ENCODE measurements at regions not wholly inside any gene's neighbourhood (a gene's known extent, or its start where the extent isn't known, plus 50 kb on each side); places are given as distances from the start of the nearest gene placed in this dataset.

- 76 to 87% (median 83%) methylated on average over 27 of the region's 27 CpGs for WGBS, 5 donors
- H3K4me3 ChIP-seq: no peak overlapping the region
- no peak for DNase-seq
- TF ChIP-seq CTCF (IDR thresholded peaks at IDR 0.05 in 8 of 11, conservative IDR thresholded peaks at IDR 0.05 in 3 of 11) (no peak), POLR2AphosphoS5 (IDR thresholded peaks at IDR 0.05) (no peak), POLR2A (IDR thresholded peaks at IDR 0.05) (no peak)
- H3K27ac ChIP-seq: no peak overlapping the region
- H3K9me3 ChIP-seq: peaks cover 0 to 7% (median 0%) of the 10 kb centered on the region in 8 donors
- intact Hi-C loops (cut with DNase I; ENCODE audit: low total_unique reads): no loop called here
- H3K4me1 ChIP-seq: no peaks in the 10 kb centered on the region
- H3K27me3 ChIP-seq (replicated peaks in 1 of 7): peaks cover 0 to 80% (median 7%) of the 10 kb centered on the region in 7 donors
- no peaks in the 10 kb centered on the region for H3K36me3 ChIP-seq
Observed at GRCh38 chr20:62543470-62544302, 67.9 kb upstream of the GATA5 start.

GRCh38 chr20:62544505-62545055, 68.8 kb upstream of the GATA5 start:
- Histone ChIP-seq H3K4me1 (peaks cover 0 to 2% (median 0%) of the 10 kb centered on the region in 6 donors), H3K9me3 (peaks cover 0 to 7% (median 0%) of the 10 kb centered on the region in 8 donors), H3K4me3 (no peak overlapping the region), H3K36me3 (no peaks in the 10 kb centered on the region), H3K27me3 (replicated peaks in 1 of 7) (peaks cover 0 to 80% (median 8%) of the 10 kb centered on the region in 7 donors), H3K27ac (no peak overlapping the region)
- intact Hi-C loops (cut with DNase I; ENCODE audit: low total_unique reads): no loop called here
- no peak for DNase-seq
- 79 to 95% (median 88%) methylated on average over 9 of the region's 9 CpGs for WGBS, 5 donors
- TF ChIP-seq POLR2A (IDR thresholded peaks at IDR 0.05) (no peak), CTCF (IDR thresholded peaks at IDR 0.05 in 8 of 11, conservative IDR thresholded peaks at IDR 0.05 in 3 of 11) (no peak), POLR2AphosphoS5 (IDR thresholded peaks at IDR 0.05) (no peak)

GRCh38 chr20:62545271-62545670, 69.5 kb upstream of the GATA5 start:
- no peaks in the 10 kb centered on the region for H3K36me3 ChIP-seq
- DNase-seq: no peak
- H3K27me3 ChIP-seq (replicated peaks in 1 of 7): peaks cover 0 to 80% (median 15%) of the 10 kb centered on the region in 7 donors
- no peak for TF ChIP-seq POLR2AphosphoS5 (IDR thresholded peaks at IDR 0.05)
- no peak for TF ChIP-seq POLR2A (IDR thresholded peaks at IDR 0.05)
- TF ChIP-seq CTCF (IDR thresholded peaks at IDR 0.05 in 8 of 11, conservative IDR thresholded peaks at IDR 0.05 in 3 of 11): no peak
- H3K4me1 ChIP-seq: peaks cover 0 to 9% (median 4%) of the 10 kb centered on the region in 6 donors
- H3K4me3 ChIP-seq: no peak overlapping the region
- WGBS, 5 donors: 87 to 96% (median 93%) methylated on average over 8 to 17 of the region's 17 CpGs
- intact Hi-C loops (cut with DNase I; ENCODE audit: low total_unique reads): no loop called here
- H3K27ac ChIP-seq: no peak overlapping the region
- H3K9me3 ChIP-seq: peaks cover 0 to 7% (median 0%) of the 10 kb centered on the region in 8 donors

- intact Hi-C loops (cut with DNase I; ENCODE audit: low total_unique reads): no loop called here
- H3K4me3 ChIP-seq: no peak overlapping the region
- WGBS, 5 donors: 84 to 94% (median 89%) methylated on average over 14 to 22 of the region's 22 CpGs
- peaks cover 0 to 7% (median 0%) of the 10 kb centered on the region in 8 donors for H3K9me3 ChIP-seq
- DNase-seq: no peak
- H3K27me3 ChIP-seq (replicated peaks in 1 of 7): peaks cover 1 to 80% (median 23%) of the 10 kb centered on the region in 7 donors
- no peak overlapping the region for H3K27ac ChIP-seq
- H3K36me3 ChIP-seq: no peaks in the 10 kb centered on the region
- TF ChIP-seq POLR2A (IDR thresholded peaks at IDR 0.05) (no peak), POLR2AphosphoS5 (IDR thresholded peaks at IDR 0.05) (no peak), CTCF (IDR thresholded peaks at IDR 0.05 in 8 of 11, conservative IDR thresholded peaks at IDR 0.05 in 3 of 11) (no peak)
- peaks cover 3 to 17% (median 12%) of the 10 kb centered on the region in 6 donors for H3K4me1 ChIP-seq
Observed at GRCh38 chr20:62545901-62546525, 70.2 kb upstream of the GATA5 start.

Measured in spleen (tissue), 11 donors.